Vagina (tissue), 2 donors: ENCODE measurements at regions not wholly inside any gene's neighbourhood (a gene's known extent, or its start where the extent isn't known, plus 50 kb on each side); places are given as distances from the start of the nearest gene placed in this dataset.

Experiments used
- DNase-seq, 2 donors: peaks; one replicate each; pipeline ENCODE4 v3.0.0-alpha.2; 2017; ENCODE audit errors: extremely low spot score in 2 of 2
- H3K27ac ChIP-seq: fragments of 200-600 bp; sonication (generic); one replicate; pipeline ENCODE4 v1.5.1; 2019
- H3K27me3 ChIP-seq: fragments of 200-600 bp; sonication (generic); one replicate; pipeline ENCODE4 v1.5.1; 2019
- H3K36me3 ChIP-seq, 2 donors: fragments of 200-600 bp; sonication (generic); one replicate each; pipeline ENCODE4 v1.5.1; 2017 to 2019
- H3K4me1 ChIP-seq: fragments of 200-600 bp; sonication (generic); one replicate; pipeline ENCODE4 v1.5.1; 2019
- H3K4me3 ChIP-seq, 2 donors: fragments of 200-600 bp; sonication (generic); 1 replicate in 1 of 2; 2 replicates in 1 of 2; pipeline ENCODE4 v1.5.1; 2016 to 2019
- H3K9me3 ChIP-seq: fragments of 200-600 bp; sonication (generic); one replicate; pipeline ENCODE4 v1.5.1; 2019
- POLR2A ChIP-seq, 2 donors: fragments of 450-650 bp; IDR thresholded peaks; one replicate each; pipeline ENCODE4 v1.6.1; 2017; ENCODE audit warnings: antibody characterized with exemption in 2 of 2, mild to moderate bottlenecking in 2 of 2, moderate library complexity in 2 of 2
- POLR2AphosphoS5 ChIP-seq, 2 donors: sonication (generic); formaldehyde crosslinking; IDR thresholded peaks; one replicate each; pipeline ENCODE4 v1.9.0; 2017; ENCODE audit warnings: antibody characterized with exemption in 2 of 2, mild to moderate bottlenecking in 2 of 2, low read depth in 1 of 2; ENCODE audit not compliant: insufficient read depth in 1 of 2
- intact Hi-C: fragments of 100-400 bp; cut with DNase I; formaldehyde crosslinking; loops from one replicate; pipeline ENCODE4 v1.15.1; 2023
- TF ChIP-seq, protein P1 (sequence below), 3 experiments: fragments of 450-650 bp in 2 of 3; fragments of 200-600 bp in 1 of 3; sonication (generic) in 1 of 3; IDR thresholded peaks; one replicate each; pipeline ENCODE4 v1.5.1; 2017 to 2019; ENCODE audit warnings: antibody characterized with exemption in 3 of 3, mild to moderate bottlenecking in 2 of 3, moderate library complexity in 2 of 3

DNA sequence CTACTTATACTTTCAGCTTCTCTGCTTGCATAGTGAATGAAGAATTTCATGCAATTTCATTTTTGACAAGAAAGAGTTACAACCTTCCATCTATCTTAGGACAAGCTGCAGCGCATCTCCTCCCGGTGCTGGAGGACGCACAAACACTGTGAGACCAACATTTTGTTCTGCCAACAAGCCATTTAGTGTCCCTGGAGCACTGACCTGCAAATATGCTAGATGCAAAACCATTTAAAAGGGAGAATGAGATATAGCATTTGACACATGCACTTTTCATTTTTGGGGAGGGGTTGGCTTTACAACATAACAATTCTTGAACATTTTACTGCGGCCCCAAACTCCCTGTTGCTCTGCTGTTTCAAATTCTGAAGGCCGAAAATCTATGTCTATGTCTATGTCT lies 127.2 kb upstream of the SLC30A5 start:
- intact Hi-C loops: no loop called here
- TF ChIP-seq POLR2AphosphoS5 (IDR thresholded peaks at IDR 0.05; ENCODE audit: insufficient read depth in 1 of 2, low read depth in 1 of 2) (no peak), POLR2A (IDR thresholded peaks at IDR 0.05) (no peak)
- TF ChIP-seq, protein P1, sequence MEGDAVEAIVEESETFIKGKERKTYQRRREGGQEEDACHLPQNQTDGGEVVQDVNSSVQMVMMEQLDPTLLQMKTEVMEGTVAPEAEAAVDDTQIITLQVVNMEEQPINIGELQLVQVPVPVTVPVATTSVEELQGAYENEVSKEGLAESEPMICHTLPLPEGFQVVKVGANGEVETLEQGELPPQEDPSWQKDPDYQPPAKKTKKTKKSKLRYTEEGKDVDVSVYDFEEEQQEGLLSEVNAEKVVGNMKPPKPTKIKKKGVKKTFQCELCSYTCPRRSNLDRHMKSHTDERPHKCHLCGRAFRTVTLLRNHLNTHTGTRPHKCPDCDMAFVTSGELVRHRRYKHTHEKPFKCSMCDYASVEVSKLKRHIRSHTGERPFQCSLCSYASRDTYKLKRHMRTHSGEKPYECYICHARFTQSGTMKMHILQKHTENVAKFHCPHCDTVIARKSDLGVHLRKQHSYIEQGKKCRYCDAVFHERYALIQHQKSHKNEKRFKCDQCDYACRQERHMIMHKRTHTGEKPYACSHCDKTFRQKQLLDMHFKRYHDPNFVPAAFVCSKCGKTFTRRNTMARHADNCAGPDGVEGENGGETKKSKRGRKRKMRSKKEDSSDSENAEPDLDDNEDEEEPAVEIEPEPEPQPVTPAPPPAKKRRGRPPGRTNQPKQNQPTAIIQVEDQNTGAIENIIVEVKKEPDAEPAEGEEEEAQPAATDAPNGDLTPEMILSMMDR (IDR thresholded peaks at IDR 0.05): no peak
- no peak overlapping the region for H3K27ac ChIP-seq
- no peaks in the 10 kb centered on the region for H3K9me3 ChIP-seq
- H3K4me1 ChIP-seq: peaks cover 12% of the 10 kb centered on the region
- DNase-seq: no peak
- H3K27me3 ChIP-seq: no peaks in the 10 kb centered on the region
- H3K36me3 ChIP-seq: no peaks in the 10 kb centered on the region
- no peak overlapping the region for H3K4me3 ChIP-seq

DNA sequence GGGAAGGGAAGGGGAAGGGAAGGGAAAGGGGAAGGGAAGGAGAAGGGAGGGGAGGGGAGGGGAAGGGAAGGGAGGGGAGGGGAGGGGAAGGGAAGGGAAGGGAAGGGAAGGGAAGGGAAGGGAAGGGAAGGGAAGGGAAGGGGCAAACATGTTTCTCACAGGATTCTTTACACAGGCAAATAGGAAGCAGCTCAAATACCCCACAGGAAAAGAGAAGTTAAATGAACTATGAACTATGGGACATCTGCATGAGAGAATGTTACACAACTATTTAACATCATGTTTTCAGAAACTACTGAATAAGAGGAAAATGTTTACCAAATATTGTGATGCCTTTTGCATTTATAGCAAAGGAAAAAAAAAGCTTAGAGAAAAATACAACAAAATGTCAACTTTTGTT lies 125.4 kb upstream of the SLC30A5 start:
- Histone ChIP-seq H3K9me3 (no peaks in the 10 kb centered on the region), H3K4me1 (no peaks in the 10 kb centered on the region), H3K4me3 (no peak overlapping the region), H3K27me3 (no peaks in the 10 kb centered on the region), H3K36me3 (no peaks in the 10 kb centered on the region), H3K27ac (no peak overlapping the region)
- intact Hi-C loops: no loop called here
- TF ChIP-seq, protein P1 (IDR thresholded peaks at IDR 0.05): no peak
- no peak for TF ChIP-seq POLR2AphosphoS5 (IDR thresholded peaks at IDR 0.05; ENCODE audit: insufficient read depth in 1 of 2, low read depth in 1 of 2)
- DNase-seq: no peak

DNA sequence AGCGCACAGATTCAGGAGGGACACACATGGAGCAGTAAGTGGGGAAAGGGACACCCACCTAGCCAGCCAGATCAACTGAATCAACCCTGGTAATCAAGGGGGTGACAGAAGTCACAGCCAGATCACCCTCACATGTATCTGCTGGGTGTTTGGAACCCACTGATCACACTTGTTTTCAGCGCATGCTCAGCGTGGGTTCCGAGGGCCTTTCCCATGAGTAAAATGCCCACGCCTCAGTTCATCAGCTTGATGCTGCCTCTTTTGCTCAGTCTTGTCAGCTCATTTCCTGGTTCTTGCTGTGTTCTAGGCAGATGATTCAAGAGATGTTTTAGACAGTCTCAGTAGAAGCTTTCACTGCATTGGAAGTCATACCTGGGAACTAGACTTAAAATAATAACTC lies 123.2 kb upstream of the SLC30A5 start:
- Histone ChIP-seq H3K9me3 (no peaks in the 10 kb centered on the region), H3K27ac (no peak overlapping the region), H3K27me3 (no peaks in the 10 kb centered on the region), H3K4me3 (no peak overlapping the region), H3K4me1 (no peaks in the 10 kb centered on the region), H3K36me3 (no peaks in the 10 kb centered on the region)
- no peak for TF ChIP-seq POLR2A (IDR thresholded peaks at IDR 0.05)
- TF ChIP-seq POLR2AphosphoS5 (IDR thresholded peaks at IDR 0.05; ENCODE audit: insufficient read depth in 1 of 2, low read depth in 1 of 2): no peak
- TF ChIP-seq, protein P1 (IDR thresholded peaks at IDR 0.05): no peak
- intact Hi-C loops: no loop called here
- DNase-seq: no peak

DNA sequence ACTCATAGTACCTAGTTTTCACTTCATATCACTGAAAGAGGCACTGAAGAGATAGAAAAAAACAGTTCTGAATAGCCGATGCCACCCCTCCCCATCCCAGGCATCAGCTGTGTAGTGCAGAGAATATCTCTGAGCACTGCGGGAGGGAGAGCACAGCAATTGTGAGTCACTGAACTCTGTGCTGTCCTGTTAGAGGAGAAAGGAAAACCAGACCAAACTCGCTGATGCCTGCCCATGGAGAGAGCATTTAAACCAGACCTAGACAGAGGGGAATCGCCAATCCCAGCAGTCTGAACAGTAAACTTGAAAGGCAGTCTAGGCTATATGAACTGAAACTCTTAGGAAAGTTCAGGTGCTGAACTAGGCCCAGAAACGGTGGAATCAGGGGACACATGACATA lies 120.1 kb upstream of the SLC30A5 start:
- H3K9me3 ChIP-seq: no peaks in the 10 kb centered on the region
- no peaks in the 10 kb centered on the region for H3K4me1 ChIP-seq
- H3K27ac ChIP-seq: no peak overlapping the region
- H3K36me3 ChIP-seq: no peaks in the 10 kb centered on the region
- no peak overlapping the region for H3K4me3 ChIP-seq
- TF ChIP-seq POLR2AphosphoS5 (IDR thresholded peaks at IDR 0.05; ENCODE audit: insufficient read depth in 1 of 2, low read depth in 1 of 2) (no peak), POLR2A (IDR thresholded peaks at IDR 0.05) (no peak)
- TF ChIP-seq, protein P1 (IDR thresholded peaks at IDR 0.05): no peak
- intact Hi-C loops: no loop called here
- DNase-seq: no peak
- H3K27me3 ChIP-seq: no peaks in the 10 kb centered on the region

DNA sequence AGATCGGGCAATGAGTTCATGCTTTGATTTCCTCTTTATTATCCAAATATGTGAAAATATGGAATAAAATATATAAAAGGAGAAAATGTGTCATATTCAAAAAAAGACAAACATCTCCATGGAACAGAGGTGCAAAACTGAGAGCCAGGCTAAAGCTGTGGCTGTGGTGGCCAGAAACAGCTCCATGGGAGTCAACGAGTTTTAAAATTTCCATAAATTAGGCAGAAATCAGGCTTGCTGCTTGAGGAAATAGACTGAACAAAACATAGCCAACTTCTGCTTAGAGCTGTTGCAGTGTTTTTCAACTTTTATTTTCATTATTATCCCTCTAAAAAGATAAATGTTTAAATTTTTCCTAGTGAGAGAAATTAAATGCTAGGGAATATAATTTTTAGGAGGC lies 110.8 kb upstream of the SLC30A5 start:
- Histone ChIP-seq H3K27me3 (no peaks in the 10 kb centered on the region), H3K27ac (no peak overlapping the region), H3K36me3 (no peaks in the 10 kb centered on the region), H3K4me1 (no peaks in the 10 kb centered on the region), H3K4me3 (no peak overlapping the region), H3K9me3 (no peaks in the 10 kb centered on the region)
- intact Hi-C loops: no loop called here
- no peak for DNase-seq
- TF ChIP-seq POLR2A (IDR thresholded peaks at IDR 0.05) (no peak), POLR2AphosphoS5 (IDR thresholded peaks at IDR 0.05; ENCODE audit: insufficient read depth in 1 of 2, low read depth in 1 of 2) (no peak)
- TF ChIP-seq, protein P1 (IDR thresholded peaks at IDR 0.05): no peak
